Hepatic stellate cell (primary cell): ENCODE measurements at regions not wholly inside any gene's neighbourhood (a gene's known extent, or its start where the extent isn't known, plus 50 kb on each side); places are given as distances from the start of the nearest gene placed in this dataset.

Source experiments
- DNase-seq: peaks from one replicate; pipeline ENCODE4 v3.0.0; 2011; ENCODE audit warnings: low spot score

DNA sequence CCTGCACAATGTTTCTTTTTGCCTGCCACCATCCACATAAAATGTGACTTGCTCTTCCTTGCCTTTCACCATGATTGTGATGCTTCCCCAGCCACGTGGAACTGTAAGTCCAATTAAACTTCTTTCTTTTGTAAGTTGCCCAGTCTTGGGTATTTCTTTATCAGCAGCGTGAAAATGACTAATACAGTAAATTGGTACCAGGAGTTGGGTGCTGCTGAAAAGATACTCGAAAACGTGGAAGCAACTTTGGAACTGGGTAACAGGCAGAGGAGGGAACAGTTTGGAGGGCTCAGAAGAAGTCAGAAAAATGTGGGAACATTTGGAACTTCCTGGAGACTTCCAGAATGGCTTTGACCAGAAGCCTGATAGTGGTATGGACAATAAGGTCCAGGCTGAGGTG lies 425.3 kb downstream of the GPATCH2 start:
- DNase-seq: no peak

GRCh38 chr1:217196616-217197015 lies 434.3 kb downstream of the GPATCH2 start:
- DNase-seq: no peak

- DNase-seq: no peak
These were observed 437.7 kb downstream of the GPATCH2 start for GRCh38 chr1:217193151-217193550.

- DNase-seq: no peak
These were observed 439.4 kb downstream of the GPATCH2 start for GRCh38 chr1:217191441-217191840.

- no peak for DNase-seq
These were observed 440.5 kb downstream of the GPATCH2 start for GRCh38 chr1:217190359-217190758.

GRCh38 chr1:217189362-217189761 lies 441.5 kb downstream of the GPATCH2 start:
- no peak for DNase-seq

- no peak for DNase-seq
These were observed 442.3 kb downstream of the GPATCH2 start for GRCh38 chr1:217188280-217189237.

- no peak for DNase-seq
These were observed 444.2 kb downstream of the GPATCH2 start for GRCh38 chr1:217186664-217187063.

DNA sequence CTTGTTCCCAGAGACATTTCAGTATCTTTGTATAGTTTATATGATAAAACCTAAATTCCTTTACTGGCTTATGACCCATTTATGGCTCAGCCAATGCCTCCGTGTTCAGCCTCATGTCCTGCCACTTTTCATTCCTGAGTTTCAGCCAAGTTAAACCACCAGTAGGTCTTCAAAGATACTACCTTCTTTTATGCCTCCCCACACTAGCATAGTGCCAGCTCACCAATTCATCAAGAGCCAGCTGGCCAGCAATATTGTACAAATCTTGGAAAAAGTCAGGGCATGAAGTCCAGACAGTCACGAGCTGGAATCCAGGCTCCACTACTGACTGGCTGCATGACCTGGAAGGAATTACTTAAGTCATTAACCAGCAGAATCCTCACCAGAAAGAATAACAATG lies 446.0 kb downstream of the GPATCH2 start:
- DNase-seq: no peak

DNA sequence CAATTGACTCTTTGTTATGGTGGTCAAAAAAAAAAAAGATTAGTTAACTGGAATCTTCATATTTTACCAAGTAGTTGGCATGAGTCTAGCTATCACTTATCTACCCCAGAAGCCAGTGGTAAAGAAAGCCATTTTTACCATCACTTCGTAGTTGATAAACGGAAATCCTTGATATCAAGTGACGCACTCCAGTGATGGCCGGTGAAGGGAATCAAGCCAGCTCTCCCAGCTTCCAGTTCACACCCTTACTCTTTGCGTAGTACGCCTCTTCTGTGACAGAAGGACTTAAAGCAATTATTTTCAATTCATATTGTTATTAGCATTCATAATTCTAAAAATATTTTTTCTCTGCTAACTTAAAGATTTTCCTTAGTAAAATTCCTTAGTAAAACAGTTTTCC lies 447.9 kb downstream of the GPATCH2 start:
- no peak for DNase-seq

- no peak for DNase-seq
These were observed 449.1 kb downstream of the GPATCH2 start for GRCh38 chr1:217181756-217182155.

DNA sequence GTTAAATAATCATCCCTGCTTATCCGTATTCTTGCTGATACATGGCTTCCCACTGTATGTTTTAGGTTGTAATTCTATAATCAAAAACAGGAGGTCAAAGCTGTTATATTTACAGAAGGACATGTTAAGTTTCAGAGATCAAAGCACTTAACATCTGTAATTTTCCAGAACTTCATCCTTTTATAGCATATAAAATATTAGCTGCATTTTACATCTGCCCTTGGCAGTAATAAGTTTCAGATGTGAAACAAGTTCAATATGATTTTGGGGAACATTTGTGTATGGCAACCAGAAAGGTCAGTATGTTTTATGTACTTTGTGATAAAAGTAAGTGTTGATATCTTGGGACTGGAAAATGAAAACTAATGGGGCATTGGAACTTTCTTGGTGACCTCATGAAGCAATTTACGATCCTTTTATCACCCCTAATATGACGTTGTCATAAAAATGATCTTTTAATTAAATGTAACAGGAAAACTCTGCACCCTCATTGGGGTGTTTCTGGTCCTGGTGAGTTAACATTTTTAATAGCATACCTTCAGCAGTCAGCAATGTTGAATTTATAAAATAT lies 449.6 kb downstream of the GPATCH2 start:
- no peak for DNase-seq

- DNase-seq: no peak
These were observed 450.4 kb downstream of the GPATCH2 start for GRCh38 chr1:217180443-217180842.

DNA sequence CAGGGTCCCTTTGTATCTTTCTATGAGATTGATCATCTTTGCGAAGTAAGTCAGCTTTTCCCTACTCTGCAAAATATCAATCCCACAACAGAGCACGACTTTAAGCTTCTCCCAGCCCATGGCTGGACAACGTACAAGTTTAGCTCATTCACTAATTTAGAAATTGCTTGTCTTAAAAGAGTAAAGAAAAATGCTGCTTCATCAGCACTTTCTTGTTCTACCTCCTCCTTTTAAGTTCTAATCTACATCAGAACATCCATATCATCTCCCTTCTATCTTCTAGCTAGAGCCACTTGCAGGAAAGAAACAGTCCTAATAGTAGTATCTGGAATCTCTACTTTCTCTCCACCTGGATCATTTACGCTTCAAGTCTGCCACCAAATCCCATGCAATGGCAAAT lies 441.2 kb upstream of the ESRRG start:
- no peak for DNase-seq

DNA sequence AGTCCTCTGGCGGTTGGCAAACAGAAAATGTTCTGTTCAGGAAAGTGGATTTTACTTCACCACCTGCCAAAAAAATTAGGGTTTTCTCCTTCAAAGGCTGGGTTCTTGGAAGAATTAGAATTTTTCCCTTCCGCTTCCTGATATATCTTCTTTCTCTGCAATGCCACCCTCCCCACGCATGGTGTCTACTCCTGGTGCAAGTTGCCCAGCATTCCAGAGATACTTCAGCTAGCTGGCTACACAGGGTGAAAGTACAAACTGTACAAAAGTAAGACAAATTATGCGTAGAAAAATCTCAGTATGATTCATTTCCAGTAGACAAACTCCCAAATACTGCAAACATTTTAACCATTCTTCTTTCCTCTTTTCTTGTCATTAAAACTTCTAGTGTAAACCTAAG lies 430.1 kb upstream of the ESRRG start:
- no peak for DNase-seq

DNA sequence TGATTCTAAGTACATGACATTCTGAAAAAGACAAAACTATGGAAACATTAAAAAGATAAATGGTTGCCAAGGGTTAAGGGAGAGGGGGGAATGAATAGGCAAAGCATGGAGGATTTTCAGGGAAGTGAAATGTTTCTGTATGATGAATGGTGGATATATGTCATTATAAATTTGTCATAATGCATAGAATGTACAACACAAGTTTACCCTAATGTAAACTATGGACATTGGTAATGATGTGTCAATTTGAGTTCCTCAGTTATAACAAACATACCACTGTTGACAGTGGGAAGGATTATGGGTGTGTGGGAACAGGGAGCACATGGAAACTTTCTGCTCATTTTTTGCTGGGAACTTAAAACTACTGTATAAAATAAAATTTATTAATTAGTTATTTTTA lies 427.1 kb upstream of the ESRRG start:
- DNase-seq: no peak

DNA sequence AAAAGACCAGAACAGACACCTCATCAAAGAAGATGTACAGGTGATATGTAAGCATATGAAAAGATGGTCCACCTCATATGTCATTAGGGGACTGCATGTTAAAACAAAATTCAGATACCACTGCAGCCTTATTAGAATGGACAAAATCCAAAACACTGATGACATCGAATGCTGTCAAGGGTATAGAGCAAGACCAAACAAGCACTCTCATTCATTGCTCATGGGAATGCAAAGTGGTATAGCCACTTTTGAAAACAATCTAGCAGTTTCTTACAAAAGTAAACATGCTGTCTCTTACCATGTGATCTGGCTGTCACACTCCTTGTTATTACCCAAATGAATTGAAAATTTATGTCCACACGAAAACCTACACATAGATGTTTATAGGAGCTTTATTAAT lies 426.6 kb upstream of the ESRRG start:
- no peak for DNase-seq

DNA sequence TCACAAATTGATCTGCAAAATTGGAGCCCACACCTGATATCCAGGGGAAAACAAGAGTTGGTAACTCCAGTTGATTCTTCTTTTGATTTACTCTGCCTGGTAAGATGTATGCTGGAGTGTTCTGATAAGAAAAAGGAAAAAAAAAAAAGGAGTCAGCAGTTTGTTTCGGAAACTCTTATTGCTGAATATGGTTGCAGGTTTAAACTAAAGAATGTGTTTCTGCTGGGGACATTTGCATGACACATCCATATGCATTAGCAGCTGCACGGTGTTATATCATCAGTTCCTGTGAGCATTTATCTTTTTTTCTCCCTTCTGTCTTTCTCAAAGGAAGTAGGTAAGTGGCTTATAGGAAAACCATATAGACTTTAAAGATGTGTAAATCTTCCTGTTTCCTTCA lies 418.5 kb upstream of the ESRRG start:
- no peak for DNase-seq

GRCh38 chr1:217140041-217140901 lies 417.0 kb upstream of the ESRRG start:
- no peak for DNase-seq

DNA sequence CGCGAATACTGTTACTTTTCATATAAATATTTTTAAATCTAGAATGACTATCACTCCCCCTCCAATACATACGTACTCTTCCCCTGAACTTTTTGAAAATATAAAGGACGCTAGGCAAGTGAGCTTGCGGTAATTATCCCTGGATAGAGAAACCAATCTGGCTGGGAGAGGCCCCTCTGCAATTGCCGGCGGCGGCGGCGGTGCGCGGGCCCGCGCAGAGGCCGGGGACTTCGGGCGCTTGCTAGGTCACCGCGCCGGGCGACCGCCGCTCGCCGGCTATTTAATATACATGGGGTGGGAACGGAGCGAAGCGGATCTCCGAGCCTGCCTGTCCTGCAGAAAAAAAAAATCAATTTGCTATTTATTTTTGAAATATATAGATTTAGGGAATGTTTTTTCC lies 416.3 kb upstream of the ESRRG start:
- DNase-seq: no peak

DNA sequence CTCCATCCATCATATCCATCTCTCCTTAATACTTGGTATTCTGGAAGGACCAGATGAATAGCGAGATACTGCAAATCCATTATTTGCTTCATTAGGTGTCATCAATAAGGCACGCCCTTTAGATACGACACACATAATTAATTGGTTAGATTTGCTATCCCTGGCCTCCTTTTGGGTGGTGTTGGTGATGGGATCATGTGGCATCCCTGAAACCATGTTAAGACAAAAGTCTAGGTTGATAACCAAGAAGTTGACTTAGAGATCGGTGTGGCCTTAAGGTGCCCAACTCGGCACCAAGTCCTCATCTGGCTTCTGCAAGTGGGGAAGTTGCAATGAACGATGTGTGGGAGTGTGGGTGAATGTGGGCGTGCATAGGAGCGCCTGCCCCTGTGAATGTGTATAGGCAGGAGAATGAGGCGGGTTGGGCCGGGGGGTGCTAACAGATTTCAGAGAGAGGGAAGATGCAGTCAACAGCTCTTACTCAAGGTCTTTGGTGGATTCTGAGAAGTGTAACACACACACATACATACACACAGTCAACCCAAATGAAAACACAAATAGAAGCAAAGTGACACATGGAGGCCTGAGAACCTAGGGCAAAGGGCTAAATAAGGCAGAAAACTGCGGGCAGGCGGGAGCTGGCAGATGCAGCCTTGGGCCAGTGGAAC lies 415.7 kb upstream of the ESRRG start:
- DNase-seq: no peak

- no peak for DNase-seq
These were observed 415.0 kb upstream of the ESRRG start for GRCh38 chr1:217138173-217138765.
